Subcutaneous abdominal adipose tissue (tissue), 5 donors: ENCODE measurements at regions not wholly inside any gene's neighbourhood (a gene's known extent, or its start where the extent isn't known, plus 50 kb on each side); places are given as distances from the start of the nearest gene placed in this dataset.

Experiments used
- H3K27ac ChIP-seq: one replicate; pipeline ENCODE4 v1.7.0; 2013; ENCODE audit warnings: low read depth, mild to moderate bottlenecking, inconsistent platforms, low read length, moderate library complexity
- H3K27me3 ChIP-seq, 5 donors: one replicate each; pipeline ENCODE4 v1.7.0; 2013; ENCODE audit warnings: low read length in 5 of 5, inconsistent platforms in 1 of 5; ENCODE audit not compliant: control insufficient read depth in 5 of 5, insufficient read depth in 4 of 5
- H3K36me3 ChIP-seq, 5 donors: one replicate each; pipeline ENCODE4 v1.7.0; 2013; ENCODE audit warnings: low read length in 5 of 5; ENCODE audit not compliant: control insufficient read depth in 5 of 5, insufficient read depth in 5 of 5
- H3K4me1 ChIP-seq, 5 donors: one replicate each; pipeline ENCODE4 v1.7.0; 2013; ENCODE audit warnings: low read length in 5 of 5, mild to moderate bottlenecking in 3 of 5, moderate library complexity in 1 of 5; ENCODE audit not compliant: control insufficient read depth in 5 of 5, insufficient read depth in 5 of 5
- H3K4me3 ChIP-seq, 5 donors: one replicate each; pipeline ENCODE4 v1.7.0; 2013; ENCODE audit warnings: low read length in 5 of 5, low read depth in 1 of 5
- H3K9ac ChIP-seq, 5 donors: one replicate each; pipeline ENCODE4 v1.7.0; 2013; ENCODE audit warnings: low read length in 5 of 5, mild to moderate bottlenecking in 4 of 5, moderate library complexity in 3 of 5
- H3K9me3 ChIP-seq, 5 donors: one replicate each; pipeline ENCODE4 v1.7.0; 2013; ENCODE audit warnings: low read length in 5 of 5; ENCODE audit not compliant: control insufficient read depth in 5 of 5
- donor health status: healthy.
- donor health status: healthy.
- donor health status: healthy.
- donor health status: healthy.
- donor health status: healthy.

DNA sequence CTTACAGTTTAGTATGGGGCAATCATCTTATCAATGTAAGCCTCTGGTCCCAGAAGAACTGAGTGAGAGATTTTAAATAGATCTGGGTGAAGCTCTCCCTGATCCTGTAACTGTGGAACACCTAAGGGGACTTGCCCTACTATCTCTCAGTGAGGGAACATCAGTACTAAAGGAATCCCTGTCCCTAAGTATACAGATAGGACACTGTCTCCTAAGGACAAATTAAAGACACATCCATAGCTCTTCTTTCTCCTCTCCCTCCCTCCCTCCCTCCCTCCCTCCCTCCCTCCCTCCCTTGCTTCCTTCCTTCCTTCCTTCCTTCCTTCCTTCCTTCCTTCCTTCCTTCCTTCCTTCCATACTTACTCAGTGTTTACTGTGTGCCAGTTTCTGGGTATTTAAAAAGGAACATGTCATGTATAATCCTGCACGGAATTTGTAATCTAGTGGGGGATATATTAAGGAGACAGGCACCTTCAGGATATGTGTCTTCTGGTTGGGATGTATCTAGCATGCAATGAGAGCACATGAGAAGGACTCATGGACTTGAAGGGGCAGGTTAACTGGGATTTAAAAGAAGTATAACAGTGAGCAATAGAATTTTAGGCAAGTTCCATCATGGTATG is 222.2 kb upstream of the ATP5MC3 start:
- H3K4me1 ChIP-seq, result peaks cover 0 to 5% (median 0%) of the 10 kb centered on the region in 5 donors
- H3K9ac ChIP-seq, result no peak overlapping the region
- H3K27ac ChIP-seq, result no peak overlapping the region
- H3K36me3 ChIP-seq, result no peaks in the 10 kb centered on the region
- H3K4me3 ChIP-seq, result no peak overlapping the region
- H3K9me3 ChIP-seq, result no peaks in the 10 kb centered on the region
- no peaks in the 10 kb centered on the region for H3K27me3 ChIP-seq

DNA sequence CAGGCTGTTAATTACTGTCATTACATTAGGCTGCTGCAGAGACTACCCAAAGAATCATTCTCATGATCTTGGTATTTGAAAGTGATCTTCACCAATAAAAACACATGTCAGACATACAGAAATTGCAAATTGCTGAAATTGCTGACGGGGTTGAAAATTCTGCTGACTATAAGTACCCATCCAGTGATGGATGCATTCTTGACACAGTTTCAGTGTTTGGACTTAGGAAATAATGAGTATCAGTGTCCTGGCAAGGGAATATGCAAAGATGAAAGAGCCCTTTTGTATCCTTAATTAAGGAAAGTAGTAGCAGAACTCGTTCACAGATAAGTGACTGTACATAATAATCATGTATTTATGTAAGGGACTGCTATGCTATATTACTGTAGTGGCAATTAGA is 221.1 kb upstream of the ATP5MC3 start:
- H3K27me3 ChIP-seq, result no peaks in the 10 kb centered on the region
- H3K9me3 ChIP-seq, result no peaks in the 10 kb centered on the region
- no peak overlapping the region for H3K9ac ChIP-seq
- no peaks in the 10 kb centered on the region for H3K36me3 ChIP-seq
- H3K4me1 ChIP-seq, result peaks cover 0 to 8% (median 2%) of the 10 kb centered on the region in 5 donors
- H3K27ac ChIP-seq, result no peak overlapping the region
- no peak overlapping the region for H3K4me3 ChIP-seq

DNA sequence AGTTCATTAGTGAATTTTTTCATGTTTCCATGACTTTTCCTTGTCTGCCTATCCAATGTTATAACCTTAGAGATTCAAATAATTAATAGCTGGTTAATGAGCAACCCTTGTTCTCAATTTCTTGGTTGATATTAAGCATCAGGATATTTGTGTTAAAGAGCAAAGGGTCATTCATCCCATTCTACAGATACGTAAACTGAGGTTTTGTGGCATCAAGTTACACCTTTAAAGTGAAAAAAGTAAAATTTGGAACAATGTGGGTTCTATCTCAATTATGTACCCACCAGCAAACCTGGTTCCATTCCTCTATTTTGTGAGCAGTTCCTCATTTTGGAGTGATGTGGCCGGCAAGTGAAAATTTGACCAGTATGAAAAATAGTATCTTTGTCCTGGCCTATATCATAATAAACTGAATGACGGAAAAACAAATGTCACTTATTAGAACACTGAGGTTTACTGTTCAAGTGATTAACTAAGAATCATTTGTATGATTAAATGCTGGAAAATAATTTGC is 220.5 kb upstream of the ATP5MC3 start:
- H3K27ac ChIP-seq, result no peak overlapping the region

DNA sequence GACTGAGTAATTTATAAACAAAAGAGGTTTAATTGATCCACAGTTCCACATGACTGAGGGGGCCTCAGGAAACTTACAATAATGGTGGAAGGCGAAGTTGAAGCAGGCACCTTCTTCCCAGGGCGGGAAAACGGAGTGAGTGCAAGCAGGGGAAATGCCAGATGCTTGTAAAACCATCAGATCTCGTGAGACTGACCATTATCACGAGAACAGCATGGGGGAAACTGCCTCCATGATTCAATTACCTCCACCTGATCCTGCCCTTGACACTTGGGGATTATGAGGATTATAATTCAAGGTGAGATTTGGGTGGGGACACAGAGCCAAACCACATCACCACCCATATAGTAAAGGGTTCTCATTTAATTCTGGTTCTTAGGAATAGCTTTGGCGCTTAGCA is 219.5 kb upstream of the ATP5MC3 start:
- H3K4me3 ChIP-seq, result no peak overlapping the region
- H3K27ac ChIP-seq, result no peak overlapping the region
- H3K9ac ChIP-seq, result no peak overlapping the region
- H3K9me3 ChIP-seq, result no peaks in the 10 kb centered on the region
- no peaks in the 10 kb centered on the region for H3K27me3 ChIP-seq
- no peaks in the 10 kb centered on the region for H3K36me3 ChIP-seq
- peaks cover 0 to 8% (median 2%) of the 10 kb centered on the region in 5 donors for H3K4me1 ChIP-seq

More for the DNA sequence above, 220.5 kb upstream of the ATP5MC3 start:
- no peaks in the 10 kb centered on the region for H3K9me3 ChIP-seq
- H3K4me3 ChIP-seq, result no peak overlapping the region
- H3K9ac ChIP-seq, result no peak overlapping the region
- H3K4me1 ChIP-seq, result peaks cover 0 to 8% (median 2%) of the 10 kb centered on the region in 5 donors
- H3K36me3 ChIP-seq, result no peaks in the 10 kb centered on the region
- H3K27me3 ChIP-seq, result no peaks in the 10 kb centered on the region

DNA sequence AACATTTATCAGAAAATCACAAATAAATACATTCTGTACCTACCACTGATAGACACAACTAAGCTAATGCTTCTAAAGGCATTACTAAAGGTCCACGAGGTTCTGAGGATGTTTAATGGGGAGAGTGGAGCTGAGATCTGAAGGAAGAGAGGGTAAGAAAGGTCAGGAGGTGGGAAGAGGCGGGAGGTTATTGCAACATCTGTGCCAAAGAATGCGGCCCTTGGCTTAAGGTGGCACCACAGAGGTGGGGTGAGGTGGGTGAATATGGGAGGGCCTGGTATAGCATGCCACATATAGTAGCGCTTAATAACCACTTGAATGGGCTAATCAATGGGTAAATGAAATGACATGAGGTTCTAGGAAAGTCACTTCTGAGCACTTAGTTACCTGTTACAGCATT is 217.8 kb upstream of the ATP5MC3 start:
- H3K27me3 ChIP-seq, result no peaks in the 10 kb centered on the region
- no peak overlapping the region for H3K27ac ChIP-seq
- peaks cover 0 to 8% (median 2%) of the 10 kb centered on the region in 5 donors for H3K4me1 ChIP-seq
- H3K9me3 ChIP-seq, result no peaks in the 10 kb centered on the region
- no peaks in the 10 kb centered on the region for H3K36me3 ChIP-seq
- H3K4me3 ChIP-seq, result no peak overlapping the region
- no peak overlapping the region for H3K9ac ChIP-seq

DNA sequence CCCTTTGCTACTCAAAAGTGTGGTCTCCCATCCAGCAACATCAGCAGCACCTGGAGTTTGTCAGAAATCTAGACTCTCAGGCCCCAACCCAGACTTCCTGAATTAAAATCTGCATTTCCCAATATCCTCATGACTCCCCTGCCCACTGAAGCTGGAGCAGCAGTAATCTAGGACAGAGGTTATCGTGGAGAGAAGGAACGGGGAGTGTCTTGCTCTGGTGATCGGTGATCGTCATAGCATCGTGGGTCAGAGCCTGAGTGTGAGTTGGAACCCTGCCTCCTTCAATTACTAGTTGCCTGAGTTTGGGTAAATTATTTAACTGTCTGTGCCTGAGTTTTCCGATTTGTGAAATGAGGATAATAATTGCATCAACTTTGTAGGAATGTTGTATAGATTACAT is 217.3 kb upstream of the ATP5MC3 start:
- Histone ChIP-seq H3K27ac (no peak overlapping the region), H3K4me1 (peaks cover 0 to 8% (median 2%) of the 10 kb centered on the region in 5 donors), H3K27me3 (no peaks in the 10 kb centered on the region), H3K9ac (no peak overlapping the region), H3K36me3 (no peaks in the 10 kb centered on the region), H3K4me3 (no peak overlapping the region), H3K9me3 (no peaks in the 10 kb centered on the region)

DNA sequence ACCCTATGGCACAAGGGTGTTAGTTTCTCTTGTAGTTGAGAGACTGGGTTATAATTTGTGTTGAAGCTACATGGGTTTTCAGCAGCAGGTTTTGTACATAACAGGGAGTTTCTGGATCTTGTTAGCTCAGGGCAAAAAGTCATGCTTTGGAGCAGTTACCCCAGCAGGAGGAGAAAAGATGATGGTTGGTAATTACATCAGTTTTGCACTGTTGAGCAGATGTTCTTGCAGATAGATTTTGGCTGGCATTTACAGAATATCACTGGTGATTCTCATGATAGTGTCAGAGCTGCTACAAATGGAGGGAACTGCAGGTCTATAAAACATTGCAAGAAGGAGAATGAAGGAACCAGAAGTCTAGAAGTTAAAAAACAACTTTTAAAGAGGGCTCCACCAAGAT is 215.2 kb upstream of the ATP5MC3 start:
- Histone ChIP-seq H3K9ac (no peak overlapping the region), H3K36me3 (no peaks in the 10 kb centered on the region), H3K27me3 (no peaks in the 10 kb centered on the region), H3K9me3 (no peaks in the 10 kb centered on the region), H3K27ac (no peak overlapping the region), H3K4me3 (no peak overlapping the region), H3K4me1 (peaks cover 0 to 8% (median 2%) of the 10 kb centered on the region in 5 donors)

DNA sequence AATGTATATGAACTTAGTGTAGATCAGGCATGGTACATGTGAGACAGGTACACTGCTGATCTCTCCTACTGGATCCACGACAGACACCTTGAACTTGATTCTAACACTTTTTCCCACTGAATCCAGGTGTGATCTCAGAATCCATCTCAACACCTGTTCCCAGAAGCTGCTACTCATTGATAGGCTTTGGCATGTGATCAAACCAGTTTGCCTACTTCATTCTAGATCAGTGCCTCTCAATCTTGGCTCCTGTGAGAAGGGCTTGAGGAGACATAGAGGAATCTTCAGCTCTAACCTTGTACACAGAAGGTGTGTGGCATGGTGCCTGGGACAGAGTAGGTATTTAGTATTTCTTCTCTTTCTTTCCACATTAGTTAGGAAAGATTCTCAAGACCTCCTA is 212.3 kb upstream of the ATP5MC3 start:
- peaks cover 0 to 6% (median 2%) of the 10 kb centered on the region in 5 donors for H3K4me1 ChIP-seq
- H3K9me3 ChIP-seq, result no peaks in the 10 kb centered on the region
- H3K36me3 ChIP-seq, result no peaks in the 10 kb centered on the region
- no peaks in the 10 kb centered on the region for H3K27me3 ChIP-seq
- no peak overlapping the region for H3K4me3 ChIP-seq
- H3K9ac ChIP-seq, result no peak overlapping the region
- no peak overlapping the region for H3K27ac ChIP-seq

DNA sequence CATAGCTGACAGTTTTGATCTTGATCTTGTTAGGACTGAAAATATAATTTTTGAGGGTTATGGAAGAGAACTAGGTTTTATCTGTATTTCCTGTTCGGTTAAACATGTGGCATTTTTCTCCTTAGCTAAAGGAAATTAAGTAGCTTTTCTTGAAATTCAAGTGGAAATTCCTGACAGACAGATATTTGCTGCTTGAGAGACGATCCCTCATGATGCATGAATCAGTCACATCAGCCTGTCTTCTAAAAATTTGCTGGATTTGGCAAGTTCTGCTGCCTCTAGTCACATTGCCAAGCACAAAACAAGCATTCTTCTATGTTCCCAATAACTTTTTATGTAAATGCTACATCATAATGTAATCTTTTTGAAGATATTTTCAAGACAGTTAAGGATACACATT is 201.8 kb upstream of the ATP5MC3 start:
- Histone ChIP-seq H3K9ac (no peak overlapping the region), H3K9me3 (peaks cover 0 to 13% (median 4%) of the 10 kb centered on the region in 5 donors), H3K4me1 (no peaks in the 10 kb centered on the region), H3K27me3 (peaks cover 0 to 4% (median 0%) of the 10 kb centered on the region in 5 donors), H3K27ac (no peak overlapping the region), H3K4me3 (no peak overlapping the region), H3K36me3 (no peaks in the 10 kb centered on the region)

DNA sequence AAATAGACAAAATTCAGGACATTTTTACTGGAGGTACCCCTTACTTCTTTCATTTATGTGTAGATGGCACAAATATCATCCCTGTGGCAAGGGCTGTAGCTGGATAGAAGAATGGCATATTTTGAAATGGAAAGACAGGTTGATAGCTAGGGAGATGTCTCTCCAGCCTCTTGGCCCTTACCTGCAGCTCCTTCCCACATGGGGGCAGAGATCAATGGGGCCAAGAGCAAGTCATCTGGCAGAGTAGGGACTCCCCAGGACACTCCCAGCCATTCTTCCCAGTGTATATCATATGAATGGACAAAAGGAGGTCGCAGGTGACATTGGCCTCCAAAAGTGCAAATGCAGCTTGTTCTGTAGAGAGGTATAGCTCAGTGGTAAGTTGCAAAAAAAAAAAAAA is 192.2 kb upstream of the ATP5MC3 start:
- Histone ChIP-seq H3K27me3 (no peaks in the 10 kb centered on the region), H3K4me3 (no peak overlapping the region), H3K36me3 (no peaks in the 10 kb centered on the region), H3K9me3 (no peaks in the 10 kb centered on the region), H3K9ac (no peak overlapping the region), H3K27ac (no peak overlapping the region), H3K4me1 (peaks cover 0 to 18% (median 0%) of the 10 kb centered on the region in 5 donors)
